NCI-H2196 (cell line): ENCODE measurements at regions not wholly inside any gene's neighbourhood (a gene's known extent, or its start where the extent isn't known, plus 50 kb on each side); places are given as distances from the start of the nearest gene placed in this dataset.

Source experiments
- DNase-seq: peaks from one replicate; lab custom pipeline; 2025; ENCODE audit not compliant: unreplicated experiment; lab: John Stamatoyannopoulos, UW

GRCh38 chr18:45298986-45299385 lies 316.3 kb upstream of the SLC14A2 start:
- DNase-seq: no peak

- DNase-seq: no peak
Observed at GRCh38 chr18:45303026-45303425, 312.2 kb upstream of the SLC14A2 start.

- DNase-seq: no peak
Observed at GRCh38 chr18:45304558-45304957, 310.7 kb upstream of the SLC14A2 start.

GRCh38 chr18:45312555-45313126 lies 302.6 kb upstream of the SLC14A2 start:
- DNase-seq: no peak

- DNase-seq: no peak
Observed at GRCh38 chr18:45316127-45316526, 299.1 kb upstream of the SLC14A2 start.

GRCh38 chr18:45317948-45318640 lies 297.2 kb upstream of the SLC14A2 start:
- DNase-seq: no peak

- no peak for DNase-seq
Observed at GRCh38 chr18:45320724-45321123, 294.6 kb upstream of the SLC14A2 start.

- no peak for DNase-seq
Observed at GRCh38 chr18:45321520-45321919, 293.8 kb upstream of the SLC14A2 start.

- no peak for DNase-seq
Observed at GRCh38 chr18:45322343-45322742, 292.9 kb upstream of the SLC14A2 start.

GRCh38 chr18:45324101-45324494 lies 291.2 kb upstream of the SLC14A2 start:
- no peak for DNase-seq

- DNase-seq: peak; percentile 5
Observed at GRCh38 chr18:45324495-45325113, 290.7 kb upstream of the SLC14A2 start.

GRCh38 chr18:45325778-45326177 lies 289.5 kb upstream of the SLC14A2 start:
- no peak for DNase-seq

GRCh38 chr18:45326505-45326904 lies 288.8 kb upstream of the SLC14A2 start:
- no peak for DNase-seq

- DNase-seq: no peak
Observed at GRCh38 chr18:45328296-45328695, 287.0 kb upstream of the SLC14A2 start.

GRCh38 chr18:45328811-45329210 lies 286.5 kb upstream of the SLC14A2 start:
- no peak for DNase-seq

- no peak for DNase-seq
Observed at GRCh38 chr18:45329316-45329715, 286.0 kb upstream of the SLC14A2 start.

- DNase-seq: no peak
Observed at GRCh38 chr18:45330170-45330594, 285.1 kb upstream of the SLC14A2 start.

GRCh38 chr18:45332871-45333270 lies 282.4 kb upstream of the SLC14A2 start:
- DNase-seq: no peak

- no peak for DNase-seq
Observed at GRCh38 chr18:45334191-45334590, 281.1 kb upstream of the SLC14A2 start.

- DNase-seq: no peak
Observed at GRCh38 chr18:45335282-45336043, 279.8 kb upstream of the SLC14A2 start.

- DNase-seq: no peak
Observed at GRCh38 chr18:45336448-45336847, 278.8 kb upstream of the SLC14A2 start.

- DNase-seq: no peak
Observed at GRCh38 chr18:45337477-45337876, 277.8 kb upstream of the SLC14A2 start.
